NCI-H774 (cell line): ENCODE measurements at regions not wholly inside any gene's neighbourhood (a gene's known extent, or its start where the extent isn't known, plus 50 kb on each side); places are given as distances from the start of the nearest gene placed in this dataset.

ENCODE experiments used
- DNase-seq: peaks from one replicate; lab custom pipeline; 2025; lab: John Stamatoyannopoulos, UW

- DNase-seq = no peak
Observed at GRCh38 chr5:135204151-135204600, 170.1 kb upstream of the PITX1 start.

GRCh38 chr5:135203593-135204036 is 169.6 kb upstream of the PITX1 start:
- no peak for DNase-seq

- no peak for DNase-seq
Observed at GRCh38 chr5:135203019-135203418, 169.0 kb upstream of the PITX1 start.

- DNase-seq = no peak
Observed at GRCh38 chr5:135199919-135200318, 165.9 kb upstream of the PITX1 start.

DNA sequence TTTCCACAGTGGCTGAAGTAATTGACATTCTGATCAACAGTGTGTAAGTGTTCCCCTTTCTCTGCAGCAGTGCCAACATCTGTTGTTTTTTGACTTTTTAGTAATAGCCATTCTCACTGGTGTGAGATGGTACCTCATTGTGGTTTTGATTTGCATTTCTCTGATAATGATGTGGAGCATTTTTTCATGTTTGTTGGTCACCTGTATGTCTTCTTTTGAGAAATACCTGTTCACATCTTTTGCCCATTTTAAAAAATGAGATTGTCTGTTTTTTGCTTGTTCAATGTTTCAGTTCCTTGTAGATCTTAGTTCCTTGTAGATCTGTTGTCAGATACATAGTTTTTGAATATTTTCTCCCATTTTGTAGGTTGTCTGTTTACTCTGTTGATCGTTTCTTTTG is 162.5 kb upstream of the PITX1 start:
- DNase-seq = no peak

GRCh38 chr5:135195270-135195608 is 161.2 kb upstream of the PITX1 start:
- DNase-seq = no peak

- DNase-seq = no peak
Observed at GRCh38 chr5:135194573-135195269, 160.7 kb upstream of the PITX1 start.

DNA sequence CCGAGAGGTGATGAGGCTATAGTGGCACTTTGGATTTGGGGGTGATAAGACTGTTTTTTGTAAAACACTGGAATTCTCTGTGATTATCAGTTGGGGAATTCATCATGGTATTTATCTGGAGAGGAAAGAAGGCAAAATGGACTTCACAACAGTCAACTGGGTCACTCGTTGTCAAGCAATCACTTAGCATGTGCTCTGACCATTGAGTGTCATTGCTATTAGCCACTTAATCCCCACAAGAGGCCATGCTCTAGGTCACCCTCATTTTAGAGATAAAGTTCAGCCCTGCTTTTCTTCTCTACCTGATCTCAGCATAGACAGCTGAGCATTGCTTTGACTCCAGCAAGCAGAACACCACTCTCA is 160.1 kb upstream of the PITX1 start:
- DNase-seq = no peak

DNA sequence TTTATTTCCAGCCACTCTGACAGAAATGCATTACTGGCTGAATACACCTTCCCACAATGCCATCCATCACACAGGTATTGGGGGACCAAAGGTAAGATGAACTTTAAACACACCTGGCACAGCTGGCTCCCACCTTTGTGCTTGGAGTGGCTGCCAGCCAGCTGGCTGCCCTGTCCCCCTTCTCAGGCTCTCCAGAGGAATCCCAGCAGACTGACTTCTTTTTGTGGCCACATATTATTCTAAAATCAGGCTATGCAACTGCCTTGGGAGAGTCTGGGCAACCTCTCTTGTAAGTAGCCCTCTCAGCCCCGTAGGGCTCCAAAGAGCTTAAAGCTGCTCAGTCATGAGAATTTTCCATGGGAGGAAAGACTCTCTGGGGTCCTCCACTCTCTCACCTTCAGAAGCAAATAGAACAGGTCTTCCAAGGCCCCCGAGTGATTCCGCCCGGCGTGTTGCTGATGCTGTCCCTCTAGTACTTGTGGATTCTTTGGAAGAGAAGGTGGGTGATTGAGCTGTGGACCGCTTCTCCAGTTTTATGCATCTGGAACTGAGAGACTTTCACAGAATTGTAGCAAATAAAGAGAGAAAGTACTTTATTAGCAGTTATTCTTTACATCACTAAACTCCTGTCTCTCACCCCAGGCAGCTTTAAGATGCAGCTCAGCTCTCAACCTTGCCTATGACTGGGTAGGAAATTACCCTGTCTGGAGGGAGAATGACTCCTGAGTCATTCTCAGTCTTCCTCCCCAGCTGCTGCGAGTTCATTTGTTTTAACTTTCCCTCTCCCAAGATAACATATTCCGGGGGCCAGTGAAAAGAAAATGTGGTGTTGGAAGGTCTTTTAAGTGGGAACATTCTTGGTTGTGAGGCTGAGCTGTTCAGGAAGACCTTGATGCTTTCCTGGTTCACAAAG is 159.4 kb upstream of the PITX1 start:
- DNase-seq = no peak

GRCh38 chr5:135192351-135192750 is 158.3 kb upstream of the PITX1 start:
- no peak for DNase-seq

DNA sequence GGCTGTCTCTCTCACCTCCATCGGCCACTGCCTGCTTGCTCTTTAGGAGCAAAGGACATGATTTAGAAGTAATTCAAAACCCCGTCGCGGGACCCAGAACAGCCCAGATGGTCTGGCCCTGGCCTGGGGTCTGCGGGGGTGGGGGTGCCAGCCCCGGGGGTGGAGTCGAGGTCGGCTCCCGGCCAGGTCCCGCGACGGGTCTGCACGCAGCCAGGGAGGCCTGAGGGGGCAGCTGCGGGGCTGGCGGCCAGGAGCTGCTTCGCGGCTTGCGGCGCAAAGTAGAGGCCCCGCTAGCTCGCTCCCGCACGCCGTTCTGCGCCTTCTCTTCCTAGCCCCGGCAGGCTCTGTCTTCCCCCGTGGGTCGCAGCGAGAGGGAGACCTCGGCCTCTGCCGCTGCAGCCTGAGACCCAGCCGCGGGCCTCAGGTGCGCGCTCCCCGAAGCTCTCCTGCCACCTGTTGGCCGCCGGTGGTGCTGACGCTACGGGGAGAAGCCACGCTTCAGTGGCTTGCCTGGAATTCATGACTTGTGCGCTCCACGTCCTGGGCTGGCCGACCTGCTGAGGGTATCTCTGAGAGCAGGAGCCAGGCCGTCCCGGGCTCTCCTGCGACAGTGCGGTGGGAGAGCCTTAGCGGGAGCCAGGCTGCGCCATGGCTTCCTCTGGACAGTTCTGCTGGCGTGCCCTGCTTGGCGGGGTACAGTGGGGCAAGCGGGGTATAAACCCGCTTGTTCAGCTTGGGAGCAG is 157.2 kb upstream of the PITX1 start:
- peak; percentile 83 for DNase-seq

DNA sequence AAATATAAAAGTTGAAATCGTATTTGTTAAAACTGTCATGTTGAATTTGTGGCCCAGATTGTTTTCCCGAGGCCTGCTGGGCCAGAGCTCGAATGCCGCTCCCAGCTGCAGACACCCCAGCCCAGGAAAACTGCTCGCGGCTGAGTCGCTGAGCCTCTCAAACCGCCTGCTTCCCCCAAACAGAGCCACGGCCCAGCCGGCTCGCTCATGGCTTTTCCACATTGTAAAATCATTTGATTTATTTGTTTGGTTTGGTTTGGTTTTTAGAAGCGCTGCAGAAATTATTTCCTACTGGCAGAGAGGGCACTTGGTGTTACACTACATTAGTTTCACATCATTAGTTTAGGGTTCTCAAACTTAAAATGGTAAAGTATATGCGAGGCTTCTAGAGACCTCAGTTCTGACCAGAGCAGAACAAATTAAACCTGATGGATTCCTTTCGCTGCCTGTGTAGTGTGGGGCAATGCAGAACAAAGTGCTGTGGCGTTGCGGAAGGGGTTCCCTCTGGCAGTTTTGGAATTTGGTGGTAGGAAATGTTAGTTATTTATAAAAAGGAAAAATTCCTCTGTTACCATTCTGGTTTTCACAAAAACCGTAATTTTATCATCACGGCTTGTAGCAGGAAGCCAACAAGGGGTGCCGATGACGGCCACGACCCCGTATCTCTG is 156.5 kb upstream of the PITX1 start:
- no peak for DNase-seq

- DNase-seq = no peak
Observed at GRCh38 chr5:135189024-135189423, 155.0 kb upstream of the PITX1 start.

DNA sequence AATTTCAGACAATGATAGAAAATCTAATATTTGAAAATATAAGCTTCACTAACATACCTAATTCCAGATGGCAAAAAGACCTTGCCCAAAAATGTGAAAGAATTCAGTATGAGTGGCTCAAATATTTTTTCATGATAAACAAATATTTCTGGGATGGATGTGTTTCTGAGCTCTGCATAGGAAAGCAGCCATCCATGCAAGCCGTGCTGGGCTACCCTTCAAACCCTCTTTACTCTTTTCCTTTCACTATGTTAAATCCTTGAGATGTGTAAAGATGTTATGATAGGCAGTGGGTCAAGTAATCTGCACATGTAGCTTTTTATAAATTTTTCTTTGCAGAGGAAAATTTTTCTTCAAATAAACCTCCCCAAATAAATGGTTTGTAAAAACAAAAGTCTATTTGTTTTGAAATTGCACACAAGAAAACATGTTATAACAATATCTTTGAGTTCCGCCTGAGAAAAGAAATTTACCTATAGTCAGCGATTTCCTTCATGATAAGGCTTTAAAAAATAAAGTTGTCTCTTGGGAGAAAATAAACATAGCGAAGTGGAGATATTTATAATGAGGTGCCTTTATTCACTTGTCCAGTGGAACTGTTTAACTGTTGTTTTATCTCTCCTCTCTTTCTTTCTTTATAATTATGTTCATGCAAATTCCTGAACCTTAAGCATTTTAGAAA is 154.3 kb upstream of the PITX1 start:
- DNase-seq = no peak

DNA sequence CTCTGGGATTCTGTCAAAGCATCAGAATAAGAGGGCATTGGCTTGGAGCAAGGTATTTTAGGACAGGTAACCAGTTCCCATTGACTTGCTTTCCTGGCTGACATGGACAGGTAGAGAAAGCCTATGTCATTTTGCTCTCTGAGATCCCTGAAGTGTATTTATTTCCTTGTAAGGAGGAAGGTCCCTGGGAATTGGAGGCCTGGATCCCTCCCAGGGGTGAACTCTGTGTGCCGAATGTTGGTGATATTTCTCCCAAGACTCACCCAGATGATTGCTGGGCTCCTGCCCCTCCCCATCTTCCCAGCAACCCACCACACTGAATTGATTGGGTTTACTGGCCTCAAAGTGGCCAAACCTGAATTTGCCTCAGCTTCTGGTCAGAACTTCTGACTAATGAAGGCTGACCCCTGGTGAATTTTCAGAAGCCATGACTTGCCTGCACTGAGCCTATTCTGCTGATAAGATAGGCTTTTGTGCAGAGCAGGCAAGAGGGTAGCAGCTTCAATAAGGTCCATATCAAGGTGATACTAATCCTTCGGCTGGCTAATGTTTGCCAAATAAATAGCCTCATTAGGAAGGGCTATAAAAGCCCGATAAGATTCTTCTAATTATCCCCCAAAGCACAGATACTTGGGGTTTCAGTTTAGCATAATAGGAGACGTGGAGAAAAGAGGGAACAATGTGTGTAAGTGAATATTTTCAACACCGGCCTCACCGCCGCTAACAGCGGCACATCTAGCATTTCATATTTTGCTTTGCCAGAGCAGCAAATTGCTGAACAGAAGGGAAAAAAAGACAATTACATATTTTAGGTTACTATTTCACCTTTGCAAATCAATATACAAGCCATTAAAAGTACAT is 152.9 kb upstream of the PITX1 start:
- no peak for DNase-seq

DNA sequence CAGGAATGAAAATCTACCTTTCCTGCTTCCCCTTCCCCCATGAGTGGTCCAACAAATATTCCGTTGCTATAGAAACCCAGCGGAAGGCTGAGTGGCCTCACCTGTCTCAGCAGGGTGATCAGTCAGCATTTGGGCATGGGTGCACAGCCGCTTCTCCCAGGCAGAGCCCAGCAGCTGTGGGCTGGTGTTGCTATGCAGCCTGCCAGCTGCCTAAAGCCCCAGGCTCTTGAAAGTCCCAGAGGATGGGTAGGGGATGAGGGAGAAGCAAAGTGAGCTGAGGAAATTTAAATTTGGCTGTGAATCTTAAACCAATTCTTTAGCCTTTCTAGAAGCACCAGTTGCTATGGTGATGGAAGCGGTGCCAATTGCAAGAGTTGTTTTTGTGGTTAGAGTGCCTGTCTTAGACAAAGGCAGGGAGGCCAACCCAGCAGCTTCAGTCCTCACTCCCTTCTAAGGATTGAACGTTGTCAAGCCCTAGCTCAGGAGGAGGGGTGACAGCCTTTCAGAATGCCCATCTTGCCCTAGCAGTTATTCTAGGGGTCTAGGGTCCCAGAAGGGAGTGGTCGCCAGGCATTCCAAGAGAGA is 151.5 kb upstream of the PITX1 start:
- no peak for DNase-seq

- no peak for DNase-seq
Observed at GRCh38 chr5:135184646-135185045, 150.6 kb upstream of the PITX1 start.

DNA sequence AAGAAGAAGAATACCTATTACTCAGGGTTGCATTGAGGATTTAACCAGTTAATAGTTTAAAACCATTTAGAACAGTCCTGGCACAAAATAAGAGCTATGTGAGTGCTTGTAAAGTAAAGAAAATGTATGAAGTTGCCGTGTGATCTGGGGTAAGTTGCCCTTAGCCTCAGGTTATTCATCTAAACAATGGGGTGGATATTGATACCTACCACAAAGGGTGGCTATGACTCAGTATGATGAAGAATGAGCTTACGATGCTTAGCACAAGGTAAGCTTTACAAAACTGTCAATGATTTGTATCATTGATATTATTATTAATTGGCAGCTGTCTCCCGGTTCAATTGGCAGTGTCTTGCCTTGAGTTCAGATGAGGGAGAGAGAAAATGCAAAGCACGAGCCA is 149.4 kb upstream of the PITX1 start:
- DNase-seq = no peak

DNA sequence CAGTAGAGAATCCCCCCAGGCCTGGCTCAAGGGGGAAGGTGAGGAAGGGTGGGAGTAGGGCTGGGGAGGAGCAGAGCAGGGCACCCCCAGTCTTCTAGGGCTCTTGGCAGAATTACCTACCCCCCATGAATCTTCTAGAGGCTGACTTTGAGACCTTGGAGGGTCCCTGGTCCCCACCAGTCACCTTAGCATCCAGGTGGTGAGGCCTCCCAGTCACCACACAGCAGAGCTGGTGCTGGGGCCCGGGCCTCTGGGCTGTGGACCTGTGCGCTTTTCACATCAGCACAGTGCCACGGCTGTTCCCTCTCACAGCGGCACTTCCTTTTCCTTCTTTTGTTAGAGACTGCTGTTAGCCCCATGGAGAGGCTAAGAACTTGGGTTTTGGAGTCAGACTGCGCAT is 148.6 kb upstream of the PITX1 start:
- DNase-seq = no peak

DNA sequence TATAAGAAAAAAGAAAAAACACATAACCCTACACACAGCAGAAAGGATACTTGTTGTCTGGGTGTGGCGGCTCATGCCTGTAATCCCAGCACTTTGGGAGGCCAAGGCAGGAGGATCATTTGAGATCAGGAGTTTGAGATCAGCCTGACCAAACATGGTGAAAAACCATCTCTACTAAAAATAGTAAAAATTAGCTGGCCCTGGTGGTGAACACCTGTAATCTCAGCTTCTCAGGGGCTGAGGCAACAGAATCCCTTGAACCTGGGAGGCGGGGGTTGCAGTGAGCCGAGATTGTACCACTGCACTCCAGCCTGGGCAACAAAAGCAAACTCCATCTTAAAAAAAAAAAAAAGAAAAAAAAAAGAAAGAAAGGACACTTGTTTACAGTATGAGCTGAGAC is 147.6 kb upstream of the PITX1 start:
- no peak for DNase-seq
